Right cardiac atrium (tissue), 5 donors: ENCODE measurements at regions not wholly inside any gene's neighbourhood (a gene's known extent, or its start where the extent isn't known, plus 50 kb on each side); places are given as distances from the start of the nearest gene placed in this dataset.

Experiments
- ATAC-seq, 2 donors: fragments of 200-7000 bp; cut with Tn5 transposase; one replicate each; pipeline versions ENCODE4 v1.8.0 to v1.9.1; 2020; ENCODE audit warnings: moderate library complexity in 2 of 2, mild to moderate bottlenecking in 1 of 2
- DNase-seq, 3 donors: peaks; one replicate each; pipeline ENCODE4 v3.0.0-alpha.2; 2020
- H3K27ac ChIP-seq: one replicate; pipeline ENCODE4 v1.5.1; 2013; ENCODE audit warnings: mild to moderate bottlenecking, low read length, control low read depth, moderate library complexity
- H3K27me3 ChIP-seq: one replicate; pipeline ENCODE4 v1.6.1; 2013; ENCODE audit not compliant: control insufficient read depth, insufficient read depth
- H3K4me1 ChIP-seq: one replicate; pipeline ENCODE4 v1.6.1; 2013; ENCODE audit warnings: low read length; ENCODE audit not compliant: control insufficient read depth, insufficient read depth
- H3K4me3 ChIP-seq: one replicate; pipeline ENCODE4 v1.5.1; 2013; ENCODE audit warnings: low read length, control low read depth
- H3K9me3 ChIP-seq: one replicate; pipeline ENCODE4 v1.6.1; 2013; ENCODE audit warnings: low read length; ENCODE audit not compliant: control insufficient read depth
- WGBS: extraction: QIAGEN DNeasy Blood & Tissue Kit; methylation state at CpG from one replicate; pipeline ENCODE4 v1.1.7; 2013; 5-methylcytosine and 5-hydroxymethylcytosine counted together
- intact Hi-C, 4 donors: fragments of 100-400 bp; cut with DNase I; formaldehyde crosslinking; loops; one replicate each; pipeline versions ENCODE4 v1.11.0 to v1.14.0; 2022 to 2023
- donor health status: healthy with polysubstance abuse.
- donor health status: DM: no; HTN: yes; CAD: no.
- donor health status: DM: no; HTN: no; CAD: no.
- donor health status: DM: no; HTN: yes; CAD: no; lungs with severe emphysema.
- donor health status: DM: yes; HTN: yes; CAD: no.

- ATAC-seq (no peak), DNase-seq (no peak)
- WGBS, result 91% methylated on average over 4 of the region's 4 CpGs
- intact Hi-C loops, result no loop called here
- no peaks in the 10 kb centered on the region for H3K4me1 ChIP-seq
- H3K9me3 ChIP-seq, result peaks cover 3% of the 10 kb centered on the region
- no peak overlapping the region for H3K4me3 ChIP-seq
- H3K27me3 ChIP-seq, result no peaks in the 10 kb centered on the region
- H3K27ac ChIP-seq, result no peak overlapping the region
These were observed 201.2 kb upstream of the KLHL29 start for GRCh38 chr2:23183733-23184132.

GRCh38 chr2:23198316-23199114, 186.5 kb upstream of the KLHL29 start:
- Histone ChIP-seq H3K4me1 (no peaks in the 10 kb centered on the region), H3K27ac (no peak overlapping the region), H3K4me3 (no peak overlapping the region), H3K27me3 (no peaks in the 10 kb centered on the region), H3K9me3 (peaks cover 2% of the 10 kb centered on the region)
- DNase-seq, result no peak
- intact Hi-C loops, result no loop called here
- ATAC-seq, result no peak
- WGBS, result 72% methylated on average over 12 of the region's 12 CpGs

GRCh38 chr2:23199115-23199918, 185.7 kb upstream of the KLHL29 start:
- ATAC-seq, result no peak
- H3K27me3 ChIP-seq, result no peaks in the 10 kb centered on the region
- no peak overlapping the region for H3K27ac ChIP-seq
- no peaks in the 10 kb centered on the region for H3K4me1 ChIP-seq
- no peak for DNase-seq
- 82% methylated on average over 7 of the region's 7 CpGs for WGBS
- H3K4me3 ChIP-seq, result no peak overlapping the region
- intact Hi-C loops, result no loop called here
- peaks cover 2% of the 10 kb centered on the region for H3K9me3 ChIP-seq

- ATAC-seq (no peak), DNase-seq (no peak)
- H3K27me3 ChIP-seq, result no peaks in the 10 kb centered on the region
- no peak overlapping the region for H3K4me3 ChIP-seq
- 91% methylated on average over 2 of the region's 2 CpGs for WGBS
- H3K27ac ChIP-seq, result no peak overlapping the region
- peaks cover 2% of the 10 kb centered on the region for H3K4me1 ChIP-seq
- intact Hi-C loops, result no loop called here
- peaks cover 2% of the 10 kb centered on the region for H3K9me3 ChIP-seq
These were observed 184.8 kb upstream of the KLHL29 start for GRCh38 chr2:23200068-23200786.

GRCh38 chr2:23200787-23201114, 184.2 kb upstream of the KLHL29 start:
- intact Hi-C loops, result no loop called here
- WGBS, result 82% methylated on average over 5 of the region's 5 CpGs
- no peak for ATAC-seq

GRCh38 chr2:23203383-23203782, 181.6 kb upstream of the KLHL29 start:
- Histone ChIP-seq H3K27me3 (no peaks in the 10 kb centered on the region), H3K27ac (no peak overlapping the region), H3K4me1 (peaks cover 2% of the 10 kb centered on the region), H3K9me3 (peaks cover 2% of the 10 kb centered on the region), H3K4me3 (no peak overlapping the region)
- intact Hi-C loops, result no loop called here
- ATAC-seq, result no peak
- DNase-seq, result no peak

More at GRCh38 chr2:23200787-23201114, 184.2 kb upstream of the KLHL29 start:
- H3K4me3 ChIP-seq, result no peak overlapping the region
- peaks cover 2% of the 10 kb centered on the region for H3K4me1 ChIP-seq
- H3K27ac ChIP-seq, result no peak overlapping the region
- no peaks in the 10 kb centered on the region for H3K27me3 ChIP-seq
- no peak for DNase-seq
- peaks cover 2% of the 10 kb centered on the region for H3K9me3 ChIP-seq

GRCh38 chr2:23204685-23205242, 180.2 kb upstream of the KLHL29 start:
- Histone ChIP-seq H3K27me3 (no peaks in the 10 kb centered on the region), H3K9me3 (no peaks in the 10 kb centered on the region), H3K4me1 (peaks cover 2% of the 10 kb centered on the region), H3K27ac (no peak overlapping the region), H3K4me3 (no peak overlapping the region)
- WGBS, result 49% methylated on average over 1 of the region's 1 CpG
- no peak for DNase-seq
- intact Hi-C loops, result no loop called here
- ATAC-seq, result no peak

- Histone ChIP-seq H3K4me1 (peaks cover 2% of the 10 kb centered on the region), H3K4me3 (no peak overlapping the region), H3K27ac (no peak overlapping the region), H3K27me3 (no peaks in the 10 kb centered on the region), H3K9me3 (no peaks in the 10 kb centered on the region)
- intact Hi-C loops, result no loop called here
- DNase-seq, result no peak
- ATAC-seq, result no peak
- 75% methylated on average over 8 of the region's 8 CpGs for WGBS
These were observed 178.3 kb upstream of the KLHL29 start for GRCh38 chr2:23206650-23207049.

- Histone ChIP-seq H3K27ac (no peak overlapping the region), H3K9me3 (no peaks in the 10 kb centered on the region), H3K4me3 (no peak overlapping the region), H3K4me1 (peaks cover 2% of the 10 kb centered on the region), H3K27me3 (no peaks in the 10 kb centered on the region)
- ATAC-seq (no peak), DNase-seq (no peak)
- intact Hi-C loops, result no loop called here
- 55% methylated on average over 5 of the region's 5 CpGs for WGBS
These were observed 177.1 kb upstream of the KLHL29 start for GRCh38 chr2:23207871-23208270.

GRCh38 chr2:23208339-23208738, 176.6 kb upstream of the KLHL29 start:
- ATAC-seq (no peak), DNase-seq (no peak)
- Histone ChIP-seq H3K4me3 (no peak overlapping the region), H3K9me3 (no peaks in the 10 kb centered on the region), H3K27me3 (no peaks in the 10 kb centered on the region), H3K4me1 (peaks cover 2% of the 10 kb centered on the region), H3K27ac (no peak overlapping the region)
- intact Hi-C loops, result no loop called here
- WGBS, result 53% methylated on average over 2 of the region's 2 CpGs

GRCh38 chr2:23209059-23209458, 175.9 kb upstream of the KLHL29 start:
- no peak overlapping the region for H3K27ac ChIP-seq
- WGBS, result 0% methylated on average over 1 of the region's 1 CpG
- ATAC-seq, result no peak
- H3K9me3 ChIP-seq, result no peaks in the 10 kb centered on the region
- no peak overlapping the region for H3K4me3 ChIP-seq
- intact Hi-C loops, result no loop called here
- peaks cover 2% of the 10 kb centered on the region for H3K4me1 ChIP-seq
- DNase-seq, result no peak
- H3K27me3 ChIP-seq, result no peaks in the 10 kb centered on the region
